ENCODE measurements at regions not wholly inside any gene's neighbourhood (a gene's known extent, or its start where the extent isn't known, plus 50 kb on each side); places are given as distances from the start of the nearest gene placed in this dataset.

DNA sequence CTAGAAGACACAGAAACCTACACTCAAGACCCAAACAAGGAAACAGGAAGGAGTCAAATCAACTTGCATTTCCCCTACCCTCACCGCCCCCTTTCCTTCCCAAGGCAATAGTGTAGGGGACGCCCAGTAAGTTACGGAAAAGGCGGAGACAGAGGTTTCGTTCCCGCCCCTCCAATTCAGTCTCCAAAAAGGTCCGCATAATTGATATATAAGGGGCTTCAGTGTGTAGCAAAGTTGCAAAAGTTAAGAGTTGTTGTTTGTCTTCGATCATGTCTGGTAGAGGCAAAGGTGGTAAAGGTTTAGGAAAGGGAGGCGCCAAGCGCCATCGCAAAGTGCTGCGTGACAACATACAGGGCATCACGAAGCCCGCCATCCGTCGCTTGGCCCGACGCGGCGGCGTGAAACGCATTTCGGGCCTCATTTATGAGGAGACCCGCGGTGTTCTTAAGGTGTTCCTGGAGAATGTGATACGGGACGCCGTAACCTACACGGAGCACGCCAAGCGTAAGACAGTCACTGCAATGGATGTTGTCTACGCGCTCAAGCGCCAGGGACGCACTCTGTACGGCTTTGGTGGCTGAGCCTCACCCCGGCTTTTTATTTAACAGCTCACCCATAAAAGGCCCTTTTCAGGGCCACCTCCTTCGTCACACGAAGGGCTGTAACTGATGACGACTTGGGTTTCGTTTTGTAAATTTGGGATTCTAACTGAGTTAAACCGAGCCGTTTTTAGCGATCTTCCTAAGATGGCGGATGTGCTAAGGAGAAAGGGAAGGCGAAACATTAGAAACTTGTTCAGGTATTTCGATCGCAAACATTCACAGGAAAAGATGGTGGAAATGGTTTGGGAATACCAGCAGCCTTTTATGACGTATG is 124.6 kb upstream of the BTN3A2 start:
- Histone ChIP-seq H3K9me3 (ENCODE audit: insufficient read depth, low read length) (no peaks in the 10 kb centered on the region), H3K9me2 (replicated peaks; ENCODE audit: insufficient read depth, low read length) (no peaks in the 10 kb centered on the region), H3K79me2 (ENCODE audit: insufficient read depth, low read length) (no peaks in the 10 kb centered on the region), H3K27ac (ENCODE audit: low read depth, low read length) (no peak overlapping the region), H3F3A (ENCODE audit: insufficient read depth) (peaks cover under 1% of the 10 kb centered on the region; the same call in 1 of the 2 replicates), H3K27me3 (ENCODE audit: low read length) (no peaks in the 10 kb centered on the region), H3K4me2 (ENCODE audit: low read depth, low read length, poor library complexity, severe bottlenecking) (peak overlapping the region; percentile 11), H3K4me3 (ENCODE audit: insufficient read depth, low read length, poor library complexity, severe bottlenecking) (no peak overlapping the region), H4K20me1 (ENCODE audit: low read depth, low read length) (no peaks in the 10 kb centered on the region), H3K36me3 (ENCODE audit: low read length) (no peaks in the 10 kb centered on the region), H3K9ac (ENCODE audit: low read length) (no peak overlapping the region), H2AFZ (ENCODE audit: low read depth, low read length, severe bottlenecking) (peak overlapping the region; percentile 67)
- 0 out of 2 replicates have a peak, but pooled peaks have one; percentile 84 for TF ChIP-seq EZH2phosphoT487 (conservative IDR thresholded peaks at IDR 0.05; ENCODE audit: low read length)
- TF ChIP-seq, protein P1, sequence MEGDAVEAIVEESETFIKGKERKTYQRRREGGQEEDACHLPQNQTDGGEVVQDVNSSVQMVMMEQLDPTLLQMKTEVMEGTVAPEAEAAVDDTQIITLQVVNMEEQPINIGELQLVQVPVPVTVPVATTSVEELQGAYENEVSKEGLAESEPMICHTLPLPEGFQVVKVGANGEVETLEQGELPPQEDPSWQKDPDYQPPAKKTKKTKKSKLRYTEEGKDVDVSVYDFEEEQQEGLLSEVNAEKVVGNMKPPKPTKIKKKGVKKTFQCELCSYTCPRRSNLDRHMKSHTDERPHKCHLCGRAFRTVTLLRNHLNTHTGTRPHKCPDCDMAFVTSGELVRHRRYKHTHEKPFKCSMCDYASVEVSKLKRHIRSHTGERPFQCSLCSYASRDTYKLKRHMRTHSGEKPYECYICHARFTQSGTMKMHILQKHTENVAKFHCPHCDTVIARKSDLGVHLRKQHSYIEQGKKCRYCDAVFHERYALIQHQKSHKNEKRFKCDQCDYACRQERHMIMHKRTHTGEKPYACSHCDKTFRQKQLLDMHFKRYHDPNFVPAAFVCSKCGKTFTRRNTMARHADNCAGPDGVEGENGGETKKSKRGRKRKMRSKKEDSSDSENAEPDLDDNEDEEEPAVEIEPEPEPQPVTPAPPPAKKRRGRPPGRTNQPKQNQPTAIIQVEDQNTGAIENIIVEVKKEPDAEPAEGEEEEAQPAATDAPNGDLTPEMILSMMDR (IDR thresholded peaks at IDR 0.05; ENCODE audit: insufficient read depth, low read length, poor library complexity, severe bottlenecking) = no peak

GRCh38 chr6:26241033-26241895 is 123.7 kb upstream of the BTN3A2 start:
- no peaks in the 10 kb centered on the region for H3F3A ChIP-seq (ENCODE audit: insufficient read depth)
- no peak overlapping the region for H3K4me3 ChIP-seq (ENCODE audit: insufficient read depth, low read length, poor library complexity, severe bottlenecking)
- H3K4me2 ChIP-seq (ENCODE audit: low read depth, low read length, poor library complexity, severe bottlenecking) = peak overlapping the region; percentile 11
- H3K9ac ChIP-seq (ENCODE audit: low read length) = no peak overlapping the region
- no peaks in the 10 kb centered on the region for H3K9me3 ChIP-seq (ENCODE audit: insufficient read depth, low read length)
- no peaks in the 10 kb centered on the region for H4K20me1 ChIP-seq (ENCODE audit: low read depth, low read length)
- H3K79me2 ChIP-seq (ENCODE audit: insufficient read depth, low read length) = no peaks in the 10 kb centered on the region
- TF ChIP-seq, protein P1 (IDR thresholded peaks at IDR 0.05; ENCODE audit: insufficient read depth, low read length, poor library complexity, severe bottlenecking) = no peak
- no peak for TF ChIP-seq EZH2phosphoT487 (conservative IDR thresholded peaks at IDR 0.05; ENCODE audit: low read length)
- no peak overlapping the region for H3K27ac ChIP-seq (ENCODE audit: low read depth, low read length)
- H3K9me2 ChIP-seq (replicated peaks; ENCODE audit: insufficient read depth, low read length) = no peaks in the 10 kb centered on the region
- H3K27me3 ChIP-seq (ENCODE audit: low read length) = no peaks in the 10 kb centered on the region
- H3K36me3 ChIP-seq (ENCODE audit: low read length) = no peaks in the 10 kb centered on the region
- H2AFZ ChIP-seq (ENCODE audit: low read depth, low read length, severe bottlenecking) = peak overlapping the region; percentile 67

- Histone ChIP-seq H3K9ac (ENCODE audit: low read length) (no peak overlapping the region), H3K4me3 (ENCODE audit: insufficient read depth, low read length, poor library complexity, severe bottlenecking) (no peak overlapping the region), H3K79me2 (ENCODE audit: insufficient read depth, low read length) (no peaks in the 10 kb centered on the region), H3K9me3 (ENCODE audit: insufficient read depth, low read length) (no peaks in the 10 kb centered on the region), H3K36me3 (ENCODE audit: low read length) (no peaks in the 10 kb centered on the region), H3K9me2 (replicated peaks; ENCODE audit: insufficient read depth, low read length) (no peaks in the 10 kb centered on the region), H4K20me1 (ENCODE audit: low read depth, low read length) (no peaks in the 10 kb centered on the region), H3K27ac (ENCODE audit: low read depth, low read length) (no peak overlapping the region), H3F3A (ENCODE audit: insufficient read depth) (no peaks in the 10 kb centered on the region), H2AFZ (ENCODE audit: low read depth, low read length, severe bottlenecking) (no peak overlapping the region), H3K27me3 (ENCODE audit: low read length) (no peaks in the 10 kb centered on the region), H3K4me2 (ENCODE audit: low read depth, low read length, poor library complexity, severe bottlenecking) (no peak overlapping the region)
- TF ChIP-seq EZH2phosphoT487 (conservative IDR thresholded peaks at IDR 0.05; ENCODE audit: low read length) = no peak
- TF ChIP-seq, protein P1 (IDR thresholded peaks at IDR 0.05; ENCODE audit: insufficient read depth, low read length, poor library complexity, severe bottlenecking) = no peak
These were observed 121.9 kb upstream of the BTN3A2 start for GRCh38 chr6:26243132-26243531.

Measured in SU-DHL-6 (cell line).